ENCODE measurements at regions not wholly inside any gene's neighbourhood (a gene's known extent, or its start where the extent isn't known, plus 50 kb on each side); places are given as distances from the start of the nearest gene placed in this dataset.

DNA sequence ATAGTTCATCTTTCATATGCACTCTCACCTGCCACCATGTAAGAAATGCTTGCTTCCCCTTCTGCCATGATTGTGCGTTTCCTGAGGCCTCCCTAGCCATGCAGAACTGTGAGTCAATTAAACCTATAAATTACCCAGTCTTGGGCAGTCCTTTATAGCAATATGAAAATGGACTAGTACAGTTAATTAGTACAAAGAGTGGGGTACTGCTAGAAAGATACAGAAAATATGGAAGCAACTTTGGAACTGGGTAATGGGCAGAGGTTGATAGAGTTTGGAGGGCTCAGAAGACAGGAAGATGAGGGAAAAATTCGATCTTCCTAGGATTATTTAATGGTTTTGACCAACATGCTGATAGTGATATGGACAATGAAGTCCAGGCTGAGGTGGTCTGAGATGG lies 246.9 kb downstream of the CGGBP1 start:
- TF ChIP-seq, protein P1, sequence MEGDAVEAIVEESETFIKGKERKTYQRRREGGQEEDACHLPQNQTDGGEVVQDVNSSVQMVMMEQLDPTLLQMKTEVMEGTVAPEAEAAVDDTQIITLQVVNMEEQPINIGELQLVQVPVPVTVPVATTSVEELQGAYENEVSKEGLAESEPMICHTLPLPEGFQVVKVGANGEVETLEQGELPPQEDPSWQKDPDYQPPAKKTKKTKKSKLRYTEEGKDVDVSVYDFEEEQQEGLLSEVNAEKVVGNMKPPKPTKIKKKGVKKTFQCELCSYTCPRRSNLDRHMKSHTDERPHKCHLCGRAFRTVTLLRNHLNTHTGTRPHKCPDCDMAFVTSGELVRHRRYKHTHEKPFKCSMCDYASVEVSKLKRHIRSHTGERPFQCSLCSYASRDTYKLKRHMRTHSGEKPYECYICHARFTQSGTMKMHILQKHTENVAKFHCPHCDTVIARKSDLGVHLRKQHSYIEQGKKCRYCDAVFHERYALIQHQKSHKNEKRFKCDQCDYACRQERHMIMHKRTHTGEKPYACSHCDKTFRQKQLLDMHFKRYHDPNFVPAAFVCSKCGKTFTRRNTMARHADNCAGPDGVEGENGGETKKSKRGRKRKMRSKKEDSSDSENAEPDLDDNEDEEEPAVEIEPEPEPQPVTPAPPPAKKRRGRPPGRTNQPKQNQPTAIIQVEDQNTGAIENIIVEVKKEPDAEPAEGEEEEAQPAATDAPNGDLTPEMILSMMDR (IDR thresholded peaks at IDR 0.05), result no peak
- no peak for TF ChIP-seq POLR2A (IDR thresholded peaks at IDR 0.05)

Data from gastroesophageal sphincter (tissue), 3 donors.